ENCODE measurements at regions not wholly inside any gene's neighbourhood (a gene's known extent, or its start where the extent isn't known, plus 50 kb on each side); places are given as distances from the start of the nearest gene placed in this dataset.

GRCh38 chr16:6439129-6439528 lies 893.5 kb upstream of the RBFOX1 start:
- DNase-seq (ENCODE audit: low spot score) = no peak
- H3K4me2 ChIP-seq (ENCODE audit: low read depth, low read length) = no peak overlapping the region
- intact Hi-C loops (cut with micrococcal nuclease; ENCODE audit: unreplicated experiment) (no loop called here), in situ Hi-C loops (cut with HindIII; ENCODE audit: extremely low pct_ligation_motif_present, low pct_unique_long_range_greater_than_20kb) (no loop called here)
- no peaks in the 10 kb centered on the region for H4K20me1 ChIP-seq (ENCODE audit: insufficient read depth, low read length)
- no peak for ATAC-seq
- H3K9ac ChIP-seq (ENCODE audit: insufficient read depth, low read depth, low read length) = no peak overlapping the region
- CTCF ChIA-PET (ENCODE audit: low intra/inter-chr PET ratio, low total read pairs) = no interaction called here
- no peaks in the 10 kb centered on the region for H3K79me2 ChIP-seq (ENCODE audit: insufficient read depth, low read length)
- WGBS (ENCODE audit: low lambda C conversion rate) = 3% methylated on average over 6 of the region's 6 CpGs
- no peaks in the 10 kb centered on the region for H3K4me1 ChIP-seq (ENCODE audit: insufficient read depth, low read length)
- POLR2A ChIA-PET = no interaction called here
- TF ChIP-seq SSRP1 (CRISPR knock-in tag; IDR thresholded peaks at IDR 0.05) = no peak
- TF ChIP-seq ZNF598 (CRISPR knock-in tag; IDR thresholded peaks at IDR 0.05; ENCODE audit: borderline replicate concordance) = no peak
- no peak for TF ChIP-seq NCOA2 (CRISPR knock-in tag; IDR thresholded peaks at IDR 0.05)
- no peak for TF ChIP-seq HNF4G (IDR thresholded peaks at IDR 0.05; ENCODE audit: borderline replicate concordance, low read depth, low read length)
- no peak for TF ChIP-seq HNF4G (CRISPR knock-in tag; IDR thresholded peaks at IDR 0.05; ENCODE audit: borderline replicate concordance, low read depth)
- TF ChIP-seq FOXK1 (CRISPR knock-in tag; IDR thresholded peaks at IDR 0.05; ENCODE audit: borderline replicate concordance, low read depth) = no peak
- no peak for TF ChIP-seq ZNF282 (IDR thresholded peaks at IDR 0.05; ENCODE audit: partially characterized antibody)
- TF ChIP-seq, protein P1, sequence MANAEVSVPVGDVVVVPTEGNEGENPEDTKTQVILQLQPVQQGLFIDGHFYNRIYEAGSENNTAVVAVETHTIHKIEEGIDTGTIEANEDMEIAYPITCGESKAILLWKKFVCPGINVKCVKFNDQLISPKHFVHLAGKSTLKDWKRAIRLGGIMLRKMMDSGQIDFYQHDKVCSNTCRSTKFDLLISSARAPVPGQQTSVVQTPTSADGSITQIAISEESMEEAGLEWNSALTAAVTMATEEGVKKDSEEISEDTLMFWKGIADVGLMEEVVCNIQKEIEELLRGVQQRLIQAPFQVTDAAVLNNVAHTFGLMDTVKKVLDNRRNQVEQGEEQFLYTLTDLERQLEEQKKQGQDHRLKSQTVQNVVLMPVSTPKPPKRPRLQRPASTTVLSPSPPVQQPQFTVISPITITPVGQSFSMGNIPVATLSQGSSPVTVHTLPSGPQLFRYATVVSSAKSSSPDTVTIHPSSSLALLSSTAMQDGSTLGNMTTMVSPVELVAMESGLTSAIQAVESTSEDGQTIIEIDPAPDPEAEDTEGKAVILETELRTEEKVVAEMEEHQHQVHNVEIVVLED (CRISPR knock-in tag; IDR thresholded peaks at IDR 0.05; ENCODE audit: borderline replicate concordance) = no peak
- TF ChIP-seq, protein P2, sequence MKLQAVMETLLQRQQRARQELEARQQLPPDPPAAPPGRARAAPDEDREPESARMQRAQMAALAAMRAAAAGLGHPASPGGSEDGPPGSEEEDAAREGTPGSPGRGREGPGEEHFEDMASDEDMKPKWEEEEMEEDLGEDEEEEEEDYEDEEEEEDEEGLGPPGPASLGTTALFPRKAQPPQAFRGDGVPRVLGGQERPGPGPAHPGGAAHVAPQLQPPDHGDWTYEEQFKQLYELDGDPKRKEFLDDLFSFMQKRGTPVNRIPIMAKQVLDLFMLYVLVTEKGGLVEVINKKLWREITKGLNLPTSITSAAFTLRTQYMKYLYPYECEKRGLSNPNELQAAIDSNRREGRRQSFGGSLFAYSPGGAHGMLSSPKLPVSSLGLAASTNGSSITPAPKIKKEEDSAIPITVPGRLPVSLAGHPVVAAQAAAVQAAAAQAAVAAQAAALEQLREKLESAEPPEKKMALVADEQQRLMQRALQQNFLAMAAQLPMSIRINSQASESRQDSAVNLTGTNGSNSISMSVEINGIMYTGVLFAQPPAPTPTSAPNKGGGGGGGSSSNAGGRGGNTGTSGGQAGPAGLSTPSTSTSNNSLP (IDR thresholded peaks at IDR 0.05; ENCODE audit: low read depth, low read length) = no peak
- no peak for TF ChIP-seq ZNF678 (CRISPR knock-in tag; IDR thresholded peaks at IDR 0.05)
- no peak for TF ChIP-seq HBP1 (CRISPR knock-in tag; IDR thresholded peaks at IDR 0.05; ENCODE audit: low read depth)
- no peak for TF ChIP-seq MYNN (CRISPR knock-in tag; IDR thresholded peaks at IDR 0.05; ENCODE audit: low read depth)
- TF ChIP-seq SYNCRIP (IDR thresholded peaks at IDR 0.05; ENCODE audit: insufficient read depth, low read depth, low read length) = no peak
- TF ChIP-seq SKI (IDR thresholded peaks at IDR 0.05; ENCODE audit: partially characterized antibody) = no peak
- no peak for TF ChIP-seq ZFP1 (CRISPR knock-in tag; IDR thresholded peaks at IDR 0.05)
- TF ChIP-seq TCF7 (IDR thresholded peaks at IDR 0.05; ENCODE audit: low read depth) = no peak
- no peak for TF ChIP-seq ZNF350 (CRISPR knock-in tag; IDR thresholded peaks at IDR 0.05; ENCODE audit: borderline replicate concordance, low read depth)
- no peak for TF ChIP-seq TBX3 (IDR thresholded peaks at IDR 0.05; ENCODE audit: borderline replicate concordance)
- TF ChIP-seq SOX5 (CRISPR knock-in tag; IDR thresholded peaks at IDR 0.05; ENCODE audit: borderline replicate concordance) = no peak
- no peak for FAIRE-seq
- no peak overlapping the region for H3K4me3 ChIP-seq (replicated peaks in 1 of 3; ENCODE audit: insufficient read depth in 1 of 3, low read depth in 2 of 3, low read length in 3 of 3)
- no peaks in the 10 kb centered on the region for H3K36me3 ChIP-seq (replicated peaks in 1 of 2; ENCODE audit: control insufficient read depth in 1 of 2, insufficient read depth in 2 of 2, low read length in 2 of 2)
- no peak overlapping the region for H2AFZ ChIP-seq (ENCODE audit: low read length)
- H3K27ac ChIP-seq (ENCODE audit: extremely low read length, insufficient read depth, low read length) = no peak overlapping the region
- BruUV-seq (replicated peaks) = no TSS peak
- H3K27me3 ChIP-seq (ENCODE audit: control insufficient read depth in 1 of 2, insufficient read depth in 2 of 2, low read length in 2 of 2) = no peaks in the 10 kb centered on the region
- H3K9me3 ChIP-seq (ENCODE audit: low read length) = peaks cover 6% of the 10 kb centered on the region; the same call in 1 of the 2 replicates

Data from HepG2 (cell line).